GM23248 (cell line): ENCODE measurements at regions not wholly inside any gene's neighbourhood (a gene's known extent, or its start where the extent isn't known, plus 50 kb on each side); places are given as distances from the start of the nearest gene placed in this dataset.

Experiments used
- DNase-seq: peaks from one replicate; pipeline ENCODE4 v3.0.0-alpha.2; 2015
- H2AFZ ChIP-seq: fragments of 200-600 bp; sonication (generic); 2 replicates; pipeline ENCODE4 v1.6.1; 2016; ENCODE audit warnings: antibody characterized with exemption
- H3F3A ChIP-seq: fragments of 200-600 bp; sonication (generic); 2 replicates; pipeline ENCODE4 v1.6.1; 2016; ENCODE audit warnings: mild to moderate bottlenecking, antibody characterized with exemption, mixed run types; ENCODE audit not compliant: insufficient read depth
- H3K27ac ChIP-seq: fragments of 200-600 bp; sonication (generic); 2 replicates; pipeline ENCODE4 v1.5.1; 2016; ENCODE audit warnings: mild to moderate bottlenecking
- H3K27me3 ChIP-seq: fragments of 200-600 bp; sonication (generic); replicated peaks from 2 replicates; pipeline ENCODE4 v1.6.1; 2016; ENCODE audit warnings: mild to moderate bottlenecking; ENCODE audit not compliant: insufficient read depth
- H3K36me3 ChIP-seq: fragments of 200-600 bp; sonication (generic); 2 replicates; pipeline ENCODE4 v1.6.1; 2016; ENCODE audit warnings: low read depth, mild to moderate bottlenecking
- H3K4me1 ChIP-seq: fragments of 200-600 bp; sonication (generic); 2 replicates; pipeline ENCODE4 v1.6.1; 2016; ENCODE audit warnings: mild to moderate bottlenecking; ENCODE audit not compliant: insufficient read depth
- H3K4me2 ChIP-seq: fragments of 200-600 bp; sonication (generic); one replicate; pipeline ENCODE4 v1.6.1; 2016; ENCODE audit warnings: mild to moderate bottlenecking; ENCODE audit not compliant: unreplicated experiment
- H3K4me3 ChIP-seq: fragments of 200-600 bp; sonication (generic); 2 replicates; pipeline ENCODE4 v1.5.1; 2016; ENCODE audit warnings: mild to moderate bottlenecking
- H3K79me2 ChIP-seq: fragments of 200-600 bp; sonication (generic); 2 replicates; pipeline ENCODE4 v1.6.1; 2016; ENCODE audit warnings: mild to moderate bottlenecking; ENCODE audit not compliant: insufficient read depth
- H3K9ac ChIP-seq: fragments of 200-600 bp; sonication (generic); 2 replicates; pipeline ENCODE4 v1.6.1; 2016; ENCODE audit warnings: mild to moderate bottlenecking
- H3K9me2 ChIP-seq: fragments of 200-600 bp; sonication (generic); 2 replicates; pipeline ENCODE4 v1.6.1; 2016; ENCODE audit warnings: mixed run types, mild to moderate bottlenecking, moderate library complexity; ENCODE audit not compliant: insufficient read depth
- H3K9me3 ChIP-seq: fragments of 200-600 bp; sonication (generic); one replicate; pipeline ENCODE4 v1.6.1; 2017; ENCODE audit warnings: low read depth
- H4K20me1 ChIP-seq: fragments of 200-600 bp; sonication (generic); 2 replicates; pipeline ENCODE4 v1.6.0; 2016; ENCODE audit not compliant: insufficient read depth
- EZH2 ChIP-seq: fragments of 200-600 bp; sonication (generic); IDR thresholded peaks from 2 replicates; pipeline ENCODE4 v1.6.1; 2018; ENCODE audit warnings: antibody characterized with exemption, mild to moderate bottlenecking; ENCODE audit not compliant: insufficient read depth, poor library complexity, severe bottlenecking
- EZH2phosphoT487 ChIP-seq: fragments of 200-600 bp; sonication (generic); IDR thresholded peaks from 2 replicates; pipeline ENCODE4 v1.6.1; 2018; ENCODE audit warnings: antibody characterized with exemption, moderate library complexity, mild to moderate bottlenecking, low read depth; ENCODE audit not compliant: insufficient read depth
- WGBS, 2 experiments: methylation state at CpG; one replicate each; pipeline ENCODE4 v1.1.6; 2015 to 2017; ENCODE audit warnings: low lambda C conversion rate in 2 of 2, low coverage in 1 of 2; ENCODE audit errors: missing lambda C conversion rate in 2 of 2; 5-methylcytosine and 5-hydroxymethylcytosine counted together
- in situ Hi-C: fragments of 300-500 bp; cut with MboI; formaldehyde crosslinking; loops from 2 replicates; pipeline ENCODE4 v1.15.0; 2020

DNA sequence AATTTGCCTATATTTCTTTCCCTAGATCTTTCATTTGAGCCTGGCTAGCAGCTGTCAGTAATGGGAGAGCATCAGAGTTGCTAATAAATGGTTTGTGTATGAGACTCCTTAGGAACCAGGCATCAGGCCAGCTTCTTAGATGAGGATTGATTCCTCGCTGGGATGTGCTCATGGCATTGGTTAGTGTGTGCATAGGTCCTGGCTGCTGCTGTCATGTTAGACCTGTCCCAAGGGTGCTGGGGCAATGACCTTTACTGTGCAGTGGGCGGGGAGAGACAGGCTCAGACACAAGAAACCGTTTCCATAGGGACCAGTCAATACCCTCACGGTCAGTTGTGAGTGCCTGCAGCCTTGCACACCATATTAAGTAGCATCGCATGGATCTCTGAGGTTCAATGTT is 112.3 kb upstream of the NR3C1 start:
- Histone ChIP-seq H3K9me3 (no peaks in the 10 kb centered on the region), H3K4me2 (no peak overlapping the region), H2AFZ (no peak overlapping the region), H3F3A (no peaks in the 10 kb centered on the region), H3K27ac (no peak overlapping the region), H3K36me3 (no peaks in the 10 kb centered on the region), H3K4me3 (no peak overlapping the region), H3K27me3 (no peaks in the 10 kb centered on the region), H3K9ac (no peak overlapping the region), H3K9me2 (no peaks in the 10 kb centered on the region; the same call in 1 of the 2 replicates), H3K4me1 (peaks cover 11% of the 10 kb centered on the region; the same call in 1 of the 2 replicates), H4K20me1 (no peaks in the 10 kb centered on the region), H3K79me2 (no peaks in the 10 kb centered on the region)
- no peak for TF ChIP-seq EZH2phosphoT487
- TF ChIP-seq EZH2, result no peak
- in situ Hi-C loops, result no loop called here
- WGBS, 2 experiments, result 66 to 73% methylated on average over 5 of the region's 5 CpGs
- DNase-seq, result peak; percentile 31

GRCh38 chr5:143514616-143515335 is 111.3 kb upstream of the NR3C1 start:
- no peaks in the 10 kb centered on the region for H3K9me2 ChIP-seq
- H3K4me3 ChIP-seq, result no peak overlapping the region
- no peaks in the 10 kb centered on the region for H3K79me2 ChIP-seq
- no peaks in the 10 kb centered on the region for H3K36me3 ChIP-seq
- no peak for TF ChIP-seq EZH2
- no peak for TF ChIP-seq EZH2phosphoT487
- in situ Hi-C loops, result no loop called here
- no peaks in the 10 kb centered on the region for H3K9me3 ChIP-seq
- no peak overlapping the region for H2AFZ ChIP-seq
- no peaks in the 10 kb centered on the region for H3F3A ChIP-seq
- H3K27me3 ChIP-seq, result no peaks in the 10 kb centered on the region
- H3K27ac ChIP-seq, result no peak overlapping the region
- DNase-seq, result peak; percentile 39
- no peaks in the 10 kb centered on the region for H4K20me1 ChIP-seq
- peaks cover 11% of the 10 kb centered on the region; the same call in 1 of the 2 replicates for H3K4me1 ChIP-seq
- no peak overlapping the region for H3K9ac ChIP-seq
- H3K4me2 ChIP-seq, result no peak overlapping the region

- in situ Hi-C loops, result no loop called here
- H2AFZ ChIP-seq, result no peak overlapping the region
- no peaks in the 10 kb centered on the region for H3K9me3 ChIP-seq
- peaks cover 13% of the 10 kb centered on the region; the same call in 1 of the 2 replicates for H3K4me1 ChIP-seq
- peaks cover 2% of the 10 kb centered on the region; the same call in 1 of the 2 replicates for H3F3A ChIP-seq
- DNase-seq, result no peak
- H3K27me3 ChIP-seq, result no peaks in the 10 kb centered on the region
- no peak overlapping the region for H3K4me2 ChIP-seq
- H4K20me1 ChIP-seq, result no peaks in the 10 kb centered on the region
- no peaks in the 10 kb centered on the region for H3K79me2 ChIP-seq
- no peaks in the 10 kb centered on the region for H3K9me2 ChIP-seq
- H3K27ac ChIP-seq, result no peak overlapping the region
- H3K9ac ChIP-seq, result no peak overlapping the region
- TF ChIP-seq EZH2phosphoT487 (no peak), EZH2 (no peak)
- H3K36me3 ChIP-seq, result no peaks in the 10 kb centered on the region
- 92 to 97% methylated on average over 2 of the region's 2 CpGs for WGBS, 2 experiments
- H3K4me3 ChIP-seq, result no peak overlapping the region
These were observed 110.2 kb upstream of the NR3C1 start for GRCh38 chr5:143513720-143514119.

DNA sequence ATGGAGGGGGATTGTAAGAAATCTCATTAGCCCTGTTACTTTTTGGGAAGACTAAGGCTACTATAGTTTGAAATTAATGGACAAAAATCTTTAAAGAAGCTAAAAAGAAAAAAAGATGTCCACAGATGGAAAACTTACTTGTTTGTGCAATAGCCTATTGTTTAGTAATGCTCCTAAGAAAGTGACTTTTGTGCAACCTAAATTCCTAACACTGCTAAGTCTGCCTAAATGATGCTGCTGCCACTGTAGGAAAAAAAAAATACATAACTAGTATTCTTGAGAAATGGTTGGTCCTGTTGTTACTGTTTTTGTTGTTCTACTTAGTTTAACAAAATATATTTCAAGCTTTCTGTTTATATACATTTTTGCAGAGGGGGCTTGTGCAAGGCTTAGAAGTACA is 108.2 kb upstream of the NR3C1 start:
- Histone ChIP-seq H3K4me3 (no peak overlapping the region), H3K4me2 (no peak overlapping the region), H3K36me3 (no peaks in the 10 kb centered on the region), H3K27ac (no peak overlapping the region), H4K20me1 (no peaks in the 10 kb centered on the region), H3K9me3 (no peaks in the 10 kb centered on the region), H3K4me1 (peaks cover 31% of the 10 kb centered on the region), H3K79me2 (no peaks in the 10 kb centered on the region), H3K9me2 (no peaks in the 10 kb centered on the region), H3F3A (peaks cover 22% of the 10 kb centered on the region), H3K27me3 (no peaks in the 10 kb centered on the region), H2AFZ (no peak overlapping the region), H3K9ac (no peak overlapping the region)
- peak; percentile 30 for DNase-seq
- in situ Hi-C loops, result no loop called here
- TF ChIP-seq EZH2, result no peak
- TF ChIP-seq EZH2phosphoT487, result no peak

DNA sequence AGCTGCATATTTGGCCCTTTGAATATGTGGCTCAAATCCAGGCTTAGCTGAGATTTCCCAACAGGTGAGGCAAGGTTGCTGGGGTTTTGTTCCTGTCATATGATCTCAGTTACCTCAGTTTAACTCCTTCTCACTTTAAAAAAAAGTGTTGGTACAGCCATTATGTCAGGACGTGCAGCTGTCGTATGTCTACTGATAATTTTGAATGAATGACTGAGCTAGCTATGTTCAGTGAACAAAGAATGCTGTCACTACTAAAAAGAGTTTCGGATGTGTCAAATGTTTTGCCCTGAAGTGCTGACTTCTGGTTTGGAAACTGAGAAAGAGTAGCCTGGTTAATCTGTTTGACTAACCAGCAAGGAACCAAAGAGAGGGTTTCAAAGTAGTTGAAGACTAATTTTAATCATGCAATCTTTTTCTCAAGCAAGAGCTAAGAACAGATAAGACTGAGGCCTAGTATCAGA is 106.3 kb upstream of the NR3C1 start:
- WGBS, 2 experiments, result 100% methylated on average over 3 of the region's 3 CpGs
- no peak overlapping the region for H3K27ac ChIP-seq
- H3K27me3 ChIP-seq, result no peaks in the 10 kb centered on the region
- H3K36me3 ChIP-seq, result no peaks in the 10 kb centered on the region
- TF ChIP-seq EZH2phosphoT487, result no peak
- TF ChIP-seq EZH2, result no peak
- peaks cover 41% of the 10 kb centered on the region for H3F3A ChIP-seq
- H3K9me2 ChIP-seq, result no peaks in the 10 kb centered on the region
- H3K4me2 ChIP-seq, result no peak overlapping the region
- in situ Hi-C loops, result no loop called here
- no peak overlapping the region for H3K4me3 ChIP-seq
- no peaks in the 10 kb centered on the region for H3K79me2 ChIP-seq
- H2AFZ ChIP-seq, result no peak overlapping the region
- no peak overlapping the region for H3K9ac ChIP-seq
- no peaks in the 10 kb centered on the region for H4K20me1 ChIP-seq
- peaks cover 36% of the 10 kb centered on the region for H3K4me1 ChIP-seq
- no peaks in the 10 kb centered on the region for H3K9me3 ChIP-seq
- no peak for DNase-seq
